GM12865 (cell line): ENCODE measurements at regions not wholly inside any gene's neighbourhood (a gene's known extent, or its start where the extent isn't known, plus 50 kb on each side); places are given as distances from the start of the nearest gene placed in this dataset.

Source experiments
- DNase-seq: peaks from one replicate; pipeline ENCODE4 v3.0.0; 2010; ENCODE audit warnings: low read depth
- H3K4me3 ChIP-seq: 2 replicates; pipeline ENCODE4 v1.5.1; 2011; ENCODE audit warnings: mild to moderate bottlenecking, low read depth, low read length, control low read depth
- TF ChIP-seq, protein P1 (sequence below): IDR thresholded peaks from 2 replicates; pipeline ENCODE4 v1.5.1; 2011; ENCODE audit warnings: low read length, control low read depth, low read depth, inconsistent platforms; ENCODE audit not compliant: insufficient read depth; ENCODE audit errors: missing control alignments

DNA sequence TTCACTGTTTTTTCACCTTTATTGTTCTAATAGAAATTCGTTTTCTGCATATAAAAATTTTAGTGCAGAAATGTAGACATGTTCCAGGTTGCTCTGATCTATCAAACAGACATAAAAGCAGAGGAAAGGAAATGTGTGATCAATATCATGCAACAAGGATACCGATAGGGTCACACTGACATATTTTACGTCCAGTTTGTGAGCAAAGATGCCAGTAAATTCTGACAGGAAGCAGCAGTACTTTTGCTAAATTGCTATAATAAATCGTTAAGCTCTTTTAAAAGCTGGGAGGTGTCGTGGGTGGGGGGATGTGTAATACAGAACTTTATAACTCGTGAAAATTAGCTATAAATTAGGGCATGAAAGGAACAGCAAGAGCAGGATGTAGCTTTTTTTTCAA, 955.2 kb downstream of the BRINP3 start:
- no peak overlapping the region for H3K4me3 ChIP-seq
- no peak for DNase-seq
- TF ChIP-seq, protein P1, sequence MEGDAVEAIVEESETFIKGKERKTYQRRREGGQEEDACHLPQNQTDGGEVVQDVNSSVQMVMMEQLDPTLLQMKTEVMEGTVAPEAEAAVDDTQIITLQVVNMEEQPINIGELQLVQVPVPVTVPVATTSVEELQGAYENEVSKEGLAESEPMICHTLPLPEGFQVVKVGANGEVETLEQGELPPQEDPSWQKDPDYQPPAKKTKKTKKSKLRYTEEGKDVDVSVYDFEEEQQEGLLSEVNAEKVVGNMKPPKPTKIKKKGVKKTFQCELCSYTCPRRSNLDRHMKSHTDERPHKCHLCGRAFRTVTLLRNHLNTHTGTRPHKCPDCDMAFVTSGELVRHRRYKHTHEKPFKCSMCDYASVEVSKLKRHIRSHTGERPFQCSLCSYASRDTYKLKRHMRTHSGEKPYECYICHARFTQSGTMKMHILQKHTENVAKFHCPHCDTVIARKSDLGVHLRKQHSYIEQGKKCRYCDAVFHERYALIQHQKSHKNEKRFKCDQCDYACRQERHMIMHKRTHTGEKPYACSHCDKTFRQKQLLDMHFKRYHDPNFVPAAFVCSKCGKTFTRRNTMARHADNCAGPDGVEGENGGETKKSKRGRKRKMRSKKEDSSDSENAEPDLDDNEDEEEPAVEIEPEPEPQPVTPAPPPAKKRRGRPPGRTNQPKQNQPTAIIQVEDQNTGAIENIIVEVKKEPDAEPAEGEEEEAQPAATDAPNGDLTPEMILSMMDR, result no peak

DNA sequence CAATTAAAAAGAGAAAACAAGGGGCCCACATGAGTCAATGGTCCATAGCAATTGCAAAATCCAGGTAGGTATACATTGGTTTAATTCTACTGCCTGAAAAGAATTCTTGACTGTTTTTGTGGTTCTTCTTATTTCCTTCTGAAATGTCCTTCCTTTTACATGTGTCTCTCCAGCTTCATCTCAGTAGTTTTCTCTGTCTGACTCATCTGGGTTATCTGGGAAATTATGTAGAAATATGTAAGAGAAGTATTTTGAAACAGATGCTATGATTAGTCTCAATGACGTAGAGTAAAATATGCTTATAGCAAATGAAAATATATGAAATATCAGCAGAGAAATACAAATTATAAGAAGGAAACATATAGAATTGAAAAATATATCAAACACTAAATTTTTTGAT, 953.2 kb downstream of the BRINP3 start:
- H3K4me3 ChIP-seq, result no peak overlapping the region
- no peak for DNase-seq

DNA sequence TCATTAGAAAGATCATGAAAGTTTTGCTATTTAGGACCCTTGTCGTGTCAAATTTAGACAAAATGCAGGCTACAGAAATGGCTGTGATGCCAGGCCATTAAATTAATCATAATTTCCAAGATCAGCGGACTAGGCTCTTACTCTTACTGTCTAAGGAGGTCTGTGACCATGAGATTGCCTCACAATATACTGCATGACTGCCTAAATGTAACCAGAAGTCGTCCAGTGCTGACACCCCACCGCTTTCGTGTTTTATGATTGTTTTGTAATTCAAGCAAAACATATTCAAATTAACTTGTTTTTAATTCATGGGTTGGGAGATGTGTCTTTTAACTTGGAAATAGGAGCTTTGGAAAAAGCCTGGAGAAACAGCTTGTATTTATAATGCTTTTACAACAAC, 947.5 kb downstream of the BRINP3 start:
- H3K4me3 ChIP-seq, result no peak overlapping the region
- no peak for DNase-seq
- TF ChIP-seq, protein P1, result no peak

More for the DNA sequence above, 953.2 kb downstream of the BRINP3 start:
- TF ChIP-seq, protein P1, result no peak

DNA sequence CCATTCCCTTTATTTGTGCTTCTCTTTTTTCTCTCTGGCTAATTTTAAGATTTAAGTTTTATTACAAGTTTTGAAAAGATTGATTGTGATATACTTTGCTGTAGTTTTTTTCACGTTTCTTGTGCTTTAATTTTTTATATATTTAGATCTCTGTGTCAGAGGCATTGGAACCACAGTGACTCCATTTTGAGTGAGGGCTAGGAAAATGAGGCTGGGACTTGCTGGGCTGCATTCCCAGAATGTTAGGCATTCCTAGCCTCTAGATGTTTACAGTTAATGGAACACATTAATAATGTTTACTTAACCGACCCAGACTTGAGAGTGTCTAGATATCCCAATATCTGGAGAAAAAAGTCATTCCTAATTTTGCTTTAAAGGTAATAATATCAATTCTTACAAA, 939.4 kb downstream of the BRINP3 start:
- H3K4me3 ChIP-seq, result no peak overlapping the region
- TF ChIP-seq, protein P1, result no peak
- DNase-seq, result no peak

DNA sequence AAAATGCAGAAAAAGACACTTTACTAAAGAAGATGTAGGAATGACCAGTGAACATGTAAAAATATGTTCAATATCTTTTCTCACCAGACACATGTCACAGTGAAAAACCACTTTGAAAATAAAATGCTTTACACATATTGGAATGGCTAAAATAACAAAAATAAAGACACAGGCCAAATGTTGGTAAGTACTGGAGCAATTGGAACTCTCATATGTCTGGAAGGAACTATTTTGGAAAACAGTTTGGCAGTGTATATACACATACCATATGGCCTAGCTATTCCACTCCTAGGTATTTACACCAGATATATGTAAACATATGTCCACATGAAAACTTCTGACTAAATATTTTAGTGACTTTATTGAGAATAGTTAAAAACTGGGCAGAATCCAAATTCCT, 927.2 kb downstream of the BRINP3 start:
- TF ChIP-seq, protein P1, result no peak
- DNase-seq, result no peak
- H3K4me3 ChIP-seq, result no peak overlapping the region

DNA sequence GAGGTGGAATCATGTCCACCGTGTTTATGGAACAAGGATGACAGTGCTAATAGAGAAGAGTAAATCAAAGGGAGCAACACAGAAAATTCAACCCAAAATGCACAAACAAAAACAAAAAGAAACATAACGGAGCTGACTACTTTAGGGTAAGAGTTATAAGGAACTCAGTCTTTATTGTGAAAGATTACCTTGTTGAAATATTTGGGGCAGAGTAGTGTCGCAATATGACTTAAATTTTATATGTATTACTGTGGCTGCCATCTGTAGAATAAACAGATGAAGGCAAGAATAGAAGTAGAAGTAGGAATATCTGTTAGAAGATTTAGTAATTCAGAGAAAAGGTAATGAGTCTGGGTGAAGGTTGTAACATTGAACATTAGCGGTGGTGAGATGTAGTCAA, 913.9 kb downstream of the BRINP3 start:
- TF ChIP-seq, protein P1, result no peak
- no peak overlapping the region for H3K4me3 ChIP-seq
- DNase-seq, result no peak

DNA sequence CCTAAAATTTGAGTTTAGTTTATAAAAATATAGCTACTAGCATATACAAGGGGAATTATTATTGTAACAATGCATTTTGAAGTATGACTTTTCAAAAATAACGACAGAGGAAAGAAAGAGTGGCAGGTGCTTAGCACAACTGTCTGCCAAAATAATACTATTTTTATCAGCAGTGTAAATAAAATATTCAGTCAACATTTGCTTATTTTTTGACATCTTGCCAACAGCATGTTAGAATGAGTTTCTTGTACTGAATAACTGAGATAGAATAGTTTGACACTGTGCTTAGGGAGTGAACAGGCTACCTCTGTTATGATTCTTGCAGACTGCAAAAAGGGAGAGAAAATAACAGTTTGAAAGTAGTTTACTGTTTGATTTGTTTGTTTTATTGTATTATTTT, 909.8 kb downstream of the BRINP3 start:
- TF ChIP-seq, protein P1, result no peak
- H3K4me3 ChIP-seq, result no peak overlapping the region
- DNase-seq, result no peak
